Mammary epithelial cell (primary cell): ENCODE measurements at regions not wholly inside any gene's neighbourhood (a gene's known extent, or its start where the extent isn't known, plus 50 kb on each side); places are given as distances from the start of the nearest gene placed in this dataset.

ENCODE experiments used
- CTCF ChIP-seq, 2 donors: IDR thresholded peaks in 1 of 2; conservative IDR thresholded peaks in 1 of 2; 2 replicates each; pipeline ENCODE4 v1.5.1; 2011 to 2012; ENCODE audit warnings: inconsistent platforms in 2 of 2, low read length in 2 of 2, mild to moderate bottlenecking in 2 of 2, control low read depth in 1 of 2, low read depth in 1 of 2; ENCODE audit not compliant: insufficient read depth in 1 of 2; ENCODE audit errors: extremely low read depth in 1 of 2
- EZH2 ChIP-seq: IDR thresholded peaks from 2 replicates; pipeline ENCODE4 v1.6.1; 2012; ENCODE audit warnings: low read length, inconsistent platforms, borderline replicate concordance

DNA sequence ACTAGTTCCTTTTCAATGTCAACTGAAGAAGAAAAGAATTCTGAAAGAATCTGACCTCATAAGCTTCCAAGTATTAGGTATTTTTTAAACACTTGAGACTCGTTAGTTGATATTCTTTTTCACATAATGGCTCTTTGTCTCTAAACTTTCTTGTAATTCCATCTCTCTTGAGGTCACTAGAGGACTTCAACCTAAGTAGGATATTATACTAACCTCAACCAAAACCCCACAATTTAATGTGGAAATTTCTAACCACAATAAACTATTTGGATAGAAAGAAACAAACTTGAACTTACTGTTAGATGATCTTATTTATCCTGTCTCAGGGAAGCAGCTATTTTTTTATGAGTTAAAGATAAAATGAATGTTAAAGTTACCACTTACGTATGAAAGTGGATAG is 206.9 kb upstream of the FSIP2 start:
- TF ChIP-seq EZH2 (no peak), CTCF (conservative IDR thresholded peaks at IDR 0.05 in 1 of 2, IDR thresholded peaks at IDR 0.05 in 1 of 2; ENCODE audit: extremely low read depth in 1 of 2, insufficient read depth in 1 of 2, low read depth in 1 of 2, low read length in 2 of 2) (no peak)
